Bronchial epithelial cell (primary cell): ENCODE measurements at regions not wholly inside any gene's neighbourhood (a gene's known extent, or its start where the extent isn't known, plus 50 kb on each side); places are given as distances from the start of the nearest gene placed in this dataset.

Experiments
- DNase-seq: peaks from one replicate; pipeline ENCODE4 v3.0.0-alpha.2; 2010; ENCODE audit warnings: low read depth
- FAIRE-seq: peaks from 2 replicates; lab custom pipeline; 2011; peaks lifted over from hg19 to GRCh38; lab: Jason Lieb, UNC
- H3K27me3 ChIP-seq: 2 replicates; pipeline ENCODE4 v1.5.1; 2011; ENCODE audit warnings: low read length; ENCODE audit not compliant: control insufficient read depth, insufficient read depth
- H3K36me3 ChIP-seq: 2 replicates; pipeline ENCODE4 v1.5.1; 2011; ENCODE audit warnings: low read length; ENCODE audit not compliant: control insufficient read depth, insufficient read depth
- H3K4me3 ChIP-seq: 2 replicates; pipeline ENCODE4 v1.5.1; 2011; ENCODE audit warnings: mild to moderate bottlenecking, low read depth, low read length, control low read depth
- CTCF ChIP-seq: IDR thresholded peaks from 2 replicates; pipeline ENCODE4 v1.5.1; 2011; ENCODE audit warnings: mild to moderate bottlenecking, moderate library complexity, low read length, control low read depth, inconsistent platforms; ENCODE audit not compliant: insufficient read depth, severe bottlenecking

- TF ChIP-seq CTCF = no peak
- H3K27me3 ChIP-seq = no peaks in the 10 kb centered on the region
- FAIRE-seq (no peak), DNase-seq (no peak)
- no peaks in the 10 kb centered on the region for H3K36me3 ChIP-seq
- H3K4me3 ChIP-seq = no peak overlapping the region
Measured at GRCh38 chr4:81963763-81964020, 410.1 kb downstream of the HNRNPD start.

GRCh38 chr4:81963015-81963762 lies 410.6 kb downstream of the HNRNPD start:
- no peak for DNase-seq
- FAIRE-seq = no peak
- Histone ChIP-seq H3K27me3 (no peaks in the 10 kb centered on the region), H3K4me3 (no peak overlapping the region), H3K36me3 (no peaks in the 10 kb centered on the region)
- no peak for TF ChIP-seq CTCF

GRCh38 chr4:81960961-81961360 lies 412.8 kb downstream of the HNRNPD start:
- no peak for TF ChIP-seq CTCF
- DNase-seq = no peak
- Histone ChIP-seq H3K27me3 (no peaks in the 10 kb centered on the region), H3K4me3 (no peak overlapping the region), H3K36me3 (no peaks in the 10 kb centered on the region)
- FAIRE-seq = no peak

GRCh38 chr4:81954271-81954670 lies 419.5 kb downstream of the HNRNPD start:
- H3K36me3 ChIP-seq = no peaks in the 10 kb centered on the region
- FAIRE-seq = no peak

GRCh38 chr4:81951891-81952455 lies 421.8 kb downstream of the HNRNPD start:
- Histone ChIP-seq H3K27me3 (no peaks in the 10 kb centered on the region), H3K4me3 (no peak overlapping the region), H3K36me3 (no peaks in the 10 kb centered on the region)
- DNase-seq (no peak), FAIRE-seq (no peak)
- no peak for TF ChIP-seq CTCF

More at GRCh38 chr4:81954271-81954670, 419.5 kb downstream of the HNRNPD start:
- no peak overlapping the region for H3K4me3 ChIP-seq
- H3K27me3 ChIP-seq = no peaks in the 10 kb centered on the region
- no peak for TF ChIP-seq CTCF
- no peak for DNase-seq

- no peaks in the 10 kb centered on the region for H3K27me3 ChIP-seq
- no peak overlapping the region for H3K4me3 ChIP-seq
- TF ChIP-seq CTCF = no peak
- DNase-seq = no peak
- no peak for FAIRE-seq
- H3K36me3 ChIP-seq = no peaks in the 10 kb centered on the region
Measured at GRCh38 chr4:81946996-81947395, 426.8 kb downstream of the HNRNPD start.
